AG04450 (cell line): ENCODE measurements at regions not wholly inside any gene's neighbourhood (a gene's known extent, or its start where the extent isn't known, plus 50 kb on each side); places are given as distances from the start of the nearest gene placed in this dataset.

ENCODE experiments used
- CTCF ChIA-PET: fragments of 300-600, 350-600 bp; formaldehyde crosslinking; extraction: SDS; loops from one replicate; lab custom pipeline; 2022; ENCODE audit warnings: antibody characterized with exemption, inconsistent platforms; lab: Charles Lee
- POLR2A ChIA-PET: fragments of 350-600 bp; formaldehyde crosslinking; extraction: SDS; loops from one replicate; lab custom pipeline; 2021; ENCODE audit warnings: antibody characterized with exemption, inconsistent platforms; lab: Yijun Ruan, JAX
- DNase-seq: peaks from one replicate; pipeline ENCODE4 v3.0.0-alpha.2; 2011; ENCODE audit warnings: low read depth, low spot score
- H3K27ac ChIP-seq: one replicate; pipeline ENCODE4 v1.5.1; 2012; ENCODE audit warnings: low read depth, low read length, control low read depth
- H3K27me3 ChIP-seq: one replicate; pipeline ENCODE4 v1.6.0; 2012; ENCODE audit warnings: low read length; ENCODE audit not compliant: control insufficient read depth, insufficient read depth
- H3K4me3 ChIP-seq: 2 replicates; pipeline ENCODE4 v1.5.1; 2011; ENCODE audit warnings: mild to moderate bottlenecking, low read depth, low read length, control low read depth
- H3K9me3 ChIP-seq: 2 replicates; pipeline ENCODE4 v1.5.1; 2012; ENCODE audit warnings: low read length; ENCODE audit not compliant: control insufficient read depth, insufficient read depth
- TF ChIP-seq, protein P1 (sequence below): IDR thresholded peaks from 2 replicates; pipeline ENCODE4 v1.5.1; 2011; ENCODE audit warnings: low read depth, low read length, control low read depth, inconsistent platforms

DNA sequence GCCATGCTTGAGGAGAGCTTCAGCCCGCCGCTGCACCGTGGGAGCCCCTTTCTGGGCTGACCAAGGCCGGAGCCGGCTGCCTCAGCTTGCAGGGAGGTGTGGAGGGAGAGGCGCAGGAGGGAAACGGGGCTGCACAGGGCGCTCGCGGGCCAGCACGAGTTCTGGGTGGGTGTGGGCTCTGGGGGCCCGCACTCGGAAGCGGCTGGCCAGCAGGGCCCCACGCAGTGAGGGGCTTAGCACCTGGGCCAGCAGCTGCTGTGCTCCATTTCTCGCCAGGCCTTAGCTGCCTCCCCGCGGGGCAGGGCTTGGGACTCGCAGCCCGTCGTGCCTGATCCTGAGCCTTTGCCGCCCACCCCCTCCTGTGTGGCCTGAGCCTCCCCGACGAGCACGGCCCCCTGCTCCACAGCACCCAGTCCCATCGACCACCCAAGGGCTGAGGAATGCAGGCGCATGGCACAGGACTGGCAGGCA lies 1554.0 kb downstream of the KCNT2 start:
- H3K27me3 ChIP-seq: no peaks in the 10 kb centered on the region
- H3K4me3 ChIP-seq: no peak overlapping the region
- CTCF ChIA-PET: no interaction called here
- no peak for DNase-seq
- peaks cover 6% of the 10 kb centered on the region for H3K9me3 ChIP-seq
- POLR2A ChIA-PET: no interaction called here
- TF ChIP-seq, protein P1, sequence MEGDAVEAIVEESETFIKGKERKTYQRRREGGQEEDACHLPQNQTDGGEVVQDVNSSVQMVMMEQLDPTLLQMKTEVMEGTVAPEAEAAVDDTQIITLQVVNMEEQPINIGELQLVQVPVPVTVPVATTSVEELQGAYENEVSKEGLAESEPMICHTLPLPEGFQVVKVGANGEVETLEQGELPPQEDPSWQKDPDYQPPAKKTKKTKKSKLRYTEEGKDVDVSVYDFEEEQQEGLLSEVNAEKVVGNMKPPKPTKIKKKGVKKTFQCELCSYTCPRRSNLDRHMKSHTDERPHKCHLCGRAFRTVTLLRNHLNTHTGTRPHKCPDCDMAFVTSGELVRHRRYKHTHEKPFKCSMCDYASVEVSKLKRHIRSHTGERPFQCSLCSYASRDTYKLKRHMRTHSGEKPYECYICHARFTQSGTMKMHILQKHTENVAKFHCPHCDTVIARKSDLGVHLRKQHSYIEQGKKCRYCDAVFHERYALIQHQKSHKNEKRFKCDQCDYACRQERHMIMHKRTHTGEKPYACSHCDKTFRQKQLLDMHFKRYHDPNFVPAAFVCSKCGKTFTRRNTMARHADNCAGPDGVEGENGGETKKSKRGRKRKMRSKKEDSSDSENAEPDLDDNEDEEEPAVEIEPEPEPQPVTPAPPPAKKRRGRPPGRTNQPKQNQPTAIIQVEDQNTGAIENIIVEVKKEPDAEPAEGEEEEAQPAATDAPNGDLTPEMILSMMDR: no peak
- H3K27ac ChIP-seq: no peak overlapping the region

DNA sequence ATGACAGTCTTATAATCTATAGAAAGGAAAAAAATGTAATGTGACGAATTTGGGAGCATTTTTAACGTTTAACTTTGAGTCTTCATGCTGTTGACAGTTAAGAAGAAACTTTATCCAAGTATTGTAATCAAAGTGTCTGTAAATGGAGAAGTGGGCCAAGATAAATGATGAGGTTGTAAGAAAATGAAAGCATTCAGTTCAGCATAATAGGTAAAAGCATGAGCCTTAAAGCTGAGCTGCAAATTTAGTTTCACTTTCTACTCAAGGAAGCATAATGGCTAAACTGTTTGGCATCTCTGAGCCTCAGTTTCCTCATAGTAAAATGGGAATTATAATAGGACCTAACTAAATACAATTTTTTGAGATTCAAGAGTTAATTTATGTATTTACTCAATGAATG lies 1554.8 kb downstream of the KCNT2 start:
- TF ChIP-seq, protein P1: no peak
- POLR2A ChIA-PET: no interaction called here
- DNase-seq: peak; percentile 1
- CTCF ChIA-PET: no interaction called here
- no peaks in the 10 kb centered on the region for H3K27me3 ChIP-seq
- H3K9me3 ChIP-seq: peaks cover 6% of the 10 kb centered on the region
- no peak overlapping the region for H3K27ac ChIP-seq
- H3K4me3 ChIP-seq: peak overlapping the region; percentile 0; the same call in 1 of the 2 replicates

DNA sequence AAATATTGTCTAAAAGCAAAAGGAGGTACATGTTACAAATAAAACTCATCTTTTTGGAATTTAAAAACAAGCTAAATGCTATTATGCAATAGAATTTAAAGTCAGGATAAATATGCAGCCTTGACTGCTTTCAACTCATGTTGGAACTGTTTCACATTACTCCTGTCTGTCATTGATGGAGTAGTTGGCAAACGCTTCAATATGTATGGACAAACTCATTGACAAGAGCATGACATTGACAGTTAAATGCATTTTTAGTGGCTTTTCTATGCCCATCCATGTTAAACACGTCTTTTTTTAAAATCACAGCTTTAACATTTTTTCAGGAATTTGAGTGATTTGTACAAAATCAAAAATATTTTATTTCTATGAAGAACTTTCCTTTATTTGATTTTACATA lies 1560.5 kb downstream of the KCNT2 start:
- no peak overlapping the region for H3K4me3 ChIP-seq
- H3K27ac ChIP-seq: no peak overlapping the region
- H3K9me3 ChIP-seq: no peaks in the 10 kb centered on the region
- TF ChIP-seq, protein P1: no peak
- CTCF ChIA-PET: no interaction called here
- no peak for DNase-seq
- POLR2A ChIA-PET: no interaction called here
- H3K27me3 ChIP-seq: no peaks in the 10 kb centered on the region

DNA sequence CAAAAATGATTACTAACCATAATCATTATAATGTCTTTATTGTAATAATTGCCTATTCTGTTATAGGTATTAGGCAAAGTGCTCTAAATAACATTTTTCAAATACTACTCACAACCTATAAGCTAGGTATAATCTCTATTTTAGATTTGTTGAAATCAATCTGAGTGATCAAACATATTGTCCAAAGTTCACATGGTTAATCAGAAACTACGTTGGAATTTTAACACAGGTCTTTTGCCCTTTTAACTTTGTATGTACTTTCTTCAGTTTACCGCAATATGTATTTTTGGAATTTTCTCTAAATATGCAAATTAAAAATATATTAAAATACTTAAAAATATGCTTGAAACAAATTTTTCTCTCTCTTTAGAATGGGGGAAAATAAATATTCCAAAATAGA lies 1563.2 kb downstream of the KCNT2 start:
- TF ChIP-seq, protein P1: no peak
- Histone ChIP-seq H3K4me3 (no peak overlapping the region), H3K9me3 (no peaks in the 10 kb centered on the region), H3K27ac (no peak overlapping the region), H3K27me3 (no peaks in the 10 kb centered on the region)
- CTCF ChIA-PET: no interaction called here
- DNase-seq: no peak
- POLR2A ChIA-PET: interaction anchor here (0.7 kb wide), 1 partner anchor 54 kb away, joined by 6 read pairs; no protein-coding TSS in a partner anchor

DNA sequence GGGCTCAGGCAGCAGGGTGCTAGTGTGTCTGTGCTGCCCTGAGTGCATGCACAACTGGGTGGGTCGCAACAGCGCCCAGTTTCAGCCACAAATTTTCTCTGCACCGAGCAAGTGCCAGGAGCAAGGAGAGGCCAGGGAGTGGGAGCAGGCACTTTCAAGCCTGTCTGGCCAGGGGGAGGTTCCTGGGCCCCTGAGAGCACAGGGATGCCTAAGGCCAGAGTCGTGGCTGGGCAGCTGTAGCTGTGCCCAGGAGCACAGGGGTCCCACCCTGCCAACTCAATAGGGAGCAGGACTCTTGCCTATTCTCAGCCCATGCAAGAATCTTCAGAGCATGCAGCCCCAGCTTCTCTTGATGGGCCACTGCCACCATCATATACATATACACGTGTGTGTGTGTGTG lies 1577.4 kb downstream of the KCNT2 start:
- Histone ChIP-seq H3K9me3 (peaks cover 10% of the 10 kb centered on the region), H3K4me3 (no peak overlapping the region), H3K27ac (no peak overlapping the region), H3K27me3 (no peaks in the 10 kb centered on the region)
- POLR2A ChIA-PET: no interaction called here
- no peak for DNase-seq
- CTCF ChIA-PET: no interaction called here
- TF ChIP-seq, protein P1: no peak
